ENCODE measurements at regions not wholly inside any gene's neighbourhood (a gene's known extent, or its start where the extent isn't known, plus 50 kb on each side); places are given as distances from the start of the nearest gene placed in this dataset.

GRCh38 chr12:84619053-84619571 is 293.5 kb downstream of the SLC6A15 start:
- no peak for DNase-seq (ENCODE audit: extremely low spot score, insufficient read length, low read depth)
- no peak for FAIRE-seq

GRCh38 chr12:84607170-84607819 is 305.3 kb downstream of the SLC6A15 start:
- FAIRE-seq (no peak), DNase-seq (ENCODE audit: extremely low spot score, insufficient read length, low read depth) (no peak)

GRCh38 chr12:84605983-84606382 is 306.6 kb downstream of the SLC6A15 start:
- DNase-seq (ENCODE audit: extremely low spot score, insufficient read length, low read depth) (no peak), FAIRE-seq (no peak)

GRCh38 chr12:84604551-84604950 is 308.0 kb downstream of the SLC6A15 start:
- FAIRE-seq (no peak), DNase-seq (ENCODE audit: extremely low spot score, insufficient read length, low read depth) (no peak)

- FAIRE-seq (no peak), DNase-seq (ENCODE audit: extremely low spot score, insufficient read length, low read depth) (no peak)
Measured at GRCh38 chr12:84603484-84604248, 308.9 kb downstream of the SLC6A15 start.

GRCh38 chr12:84601483-84601882 is 311.1 kb downstream of the SLC6A15 start:
- DNase-seq (ENCODE audit: extremely low spot score, insufficient read length, low read depth) (no peak), FAIRE-seq (no peak)

GRCh38 chr12:84599539-84599938 is 313.1 kb downstream of the SLC6A15 start:
- no peak for DNase-seq (ENCODE audit: extremely low spot score, insufficient read length, low read depth)
- no peak for FAIRE-seq

GRCh38 chr12:84596266-84596665 is 316.3 kb downstream of the SLC6A15 start:
- no peak for DNase-seq (ENCODE audit: extremely low spot score, insufficient read length, low read depth)
- FAIRE-seq = no peak

GRCh38 chr12:84594157-84594556 is 318.4 kb downstream of the SLC6A15 start:
- DNase-seq (ENCODE audit: extremely low spot score, insufficient read length, low read depth) (no peak), FAIRE-seq (no peak)

- FAIRE-seq (no peak), DNase-seq (ENCODE audit: extremely low spot score, insufficient read length, low read depth) (no peak)
Measured at GRCh38 chr12:84585776-84586395, 326.7 kb downstream of the SLC6A15 start.

GRCh38 chr12:84572196-84572595 is 340.4 kb downstream of the SLC6A15 start:
- no peak for DNase-seq (ENCODE audit: extremely low spot score, insufficient read length, low read depth)
- no peak for FAIRE-seq

- no peak for FAIRE-seq
- no peak for DNase-seq (ENCODE audit: extremely low spot score, insufficient read length, low read depth)
Measured at GRCh38 chr12:84562331-84562730, 350.3 kb downstream of the SLC6A15 start.

GRCh38 chr12:84561351-84561750 is 351.2 kb downstream of the SLC6A15 start:
- FAIRE-seq (no peak), DNase-seq (ENCODE audit: extremely low spot score, insufficient read length, low read depth) (no peak)

- no peak for FAIRE-seq
Measured at GRCh38 chr12:84554199-84554723, 358.3 kb downstream of the SLC6A15 start.

GRCh38 chr12:84553331-84554117 is 359.1 kb downstream of the SLC6A15 start:
- DNase-seq (ENCODE audit: extremely low spot score, insufficient read length, low read depth) (no peak), FAIRE-seq (no peak)

More at GRCh38 chr12:84554199-84554723, 358.3 kb downstream of the SLC6A15 start:
- DNase-seq (ENCODE audit: extremely low spot score, insufficient read length, low read depth) = no peak

- no peak for DNase-seq (ENCODE audit: extremely low spot score, insufficient read length, low read depth)
- no peak for FAIRE-seq
Measured at GRCh38 chr12:84551373-84551772, 361.2 kb downstream of the SLC6A15 start.

- FAIRE-seq = no peak
- no peak for DNase-seq (ENCODE audit: extremely low spot score, insufficient read length, low read depth)
Measured at GRCh38 chr12:84550518-84550917, 362.1 kb downstream of the SLC6A15 start.

- no peak for FAIRE-seq
- DNase-seq (ENCODE audit: extremely low spot score, insufficient read length, low read depth) = no peak
Measured at GRCh38 chr12:84542289-84542688, 370.3 kb downstream of the SLC6A15 start.

- FAIRE-seq (no peak), DNase-seq (ENCODE audit: extremely low spot score, insufficient read length, low read depth) (no peak)
Measured at GRCh38 chr12:84537666-84538065, 374.9 kb downstream of the SLC6A15 start.

GRCh38 chr12:84512751-84513150 is 399.8 kb downstream of the SLC6A15 start:
- DNase-seq (ENCODE audit: extremely low spot score, insufficient read length, low read depth) = no peak
- no peak for FAIRE-seq

Data from GM18507 (cell line).